ENCODE measurements at regions not wholly inside any gene's neighbourhood (a gene's known extent, or its start where the extent isn't known, plus 50 kb on each side); places are given as distances from the start of the nearest gene placed in this dataset.

DNA sequence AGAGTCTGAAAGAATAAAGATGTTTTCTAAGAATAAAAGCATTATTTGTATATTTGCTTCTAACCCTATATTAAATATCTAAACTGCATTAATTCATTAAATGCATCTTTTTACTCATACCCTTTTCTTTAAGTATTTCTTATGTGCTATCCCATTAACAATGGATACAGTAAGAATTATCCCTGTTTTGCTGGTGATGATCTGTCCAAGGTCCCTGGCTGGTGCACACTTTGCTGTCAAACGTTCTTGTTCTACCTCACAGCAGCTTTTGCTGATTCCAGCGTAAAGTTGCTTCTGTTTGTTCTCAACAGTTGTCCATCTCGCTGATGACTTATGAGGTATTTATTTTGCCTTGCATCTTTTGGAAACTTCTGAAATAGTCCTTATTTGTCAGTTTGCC lies 504.0 kb downstream of the PLCL1 start:
- TF ChIP-seq, protein P1, sequence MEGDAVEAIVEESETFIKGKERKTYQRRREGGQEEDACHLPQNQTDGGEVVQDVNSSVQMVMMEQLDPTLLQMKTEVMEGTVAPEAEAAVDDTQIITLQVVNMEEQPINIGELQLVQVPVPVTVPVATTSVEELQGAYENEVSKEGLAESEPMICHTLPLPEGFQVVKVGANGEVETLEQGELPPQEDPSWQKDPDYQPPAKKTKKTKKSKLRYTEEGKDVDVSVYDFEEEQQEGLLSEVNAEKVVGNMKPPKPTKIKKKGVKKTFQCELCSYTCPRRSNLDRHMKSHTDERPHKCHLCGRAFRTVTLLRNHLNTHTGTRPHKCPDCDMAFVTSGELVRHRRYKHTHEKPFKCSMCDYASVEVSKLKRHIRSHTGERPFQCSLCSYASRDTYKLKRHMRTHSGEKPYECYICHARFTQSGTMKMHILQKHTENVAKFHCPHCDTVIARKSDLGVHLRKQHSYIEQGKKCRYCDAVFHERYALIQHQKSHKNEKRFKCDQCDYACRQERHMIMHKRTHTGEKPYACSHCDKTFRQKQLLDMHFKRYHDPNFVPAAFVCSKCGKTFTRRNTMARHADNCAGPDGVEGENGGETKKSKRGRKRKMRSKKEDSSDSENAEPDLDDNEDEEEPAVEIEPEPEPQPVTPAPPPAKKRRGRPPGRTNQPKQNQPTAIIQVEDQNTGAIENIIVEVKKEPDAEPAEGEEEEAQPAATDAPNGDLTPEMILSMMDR (IDR thresholded peaks at IDR 0.05; ENCODE audit: low read length): no peak
- no peak for TF ChIP-seq EZH2 (optimal IDR thresholded peaks at IDR 0.05; ENCODE audit: low read depth, low read length)
- no peak for TF ChIP-seq EZH2phosphoT487 (IDR thresholded peaks at IDR 0.05; ENCODE audit: low read length)
